K562 (cell line): ENCODE measurements at regions not wholly inside any gene's neighbourhood (a gene's known extent, or its start where the extent isn't known, plus 50 kb on each side); places are given as distances from the start of the nearest gene placed in this dataset.

ENCODE experiments used
- ATAC-seq: fragments of 200-7000 bp; cut with Tn5 transposase; 3 replicates; pipeline ENCODE4 v1.9.1; 2020; ENCODE audit warnings: moderate library complexity
- BruUV-seq: library from RNA; stranded (reverse); fragments of 400-500 nt; replicated peaks from 2 replicates; lab custom pipeline; 2021; lab: Mats Ljungman, UMichigan
- CTCF ChIA-PET: fragments of 300-600 bp; formaldehyde crosslinking; extraction: SDS; loops from one replicate; lab custom pipeline; 2021; ENCODE audit warnings: low intra/inter-chr PET ratio; lab: Yijun Ruan, JAX
- POLR2A ChIA-PET: fragments of 300-600, 350-650 bp; sonication (Branson Sonifier 250); formaldehyde crosslinking; extraction: SDS; loops from one replicate; lab custom pipeline; 2021; ENCODE audit warnings: antibody characterized with exemption, inconsistent platforms; lab: Yijun Ruan, JAX
- DNase-seq, 4 experiments: peaks; one replicate each; pipeline versions ENCODE4 v3.0.0 to v3.0.0-alpha.2; 2011 to 2018; ENCODE audit warnings: low spot score in 3 of 4, mixed read lengths in 3 of 4; ENCODE audit errors: extremely low read depth in 1 of 4
- FAIRE-seq: peaks from 2 replicates; lab custom pipeline; 2011; peaks lifted over from hg19 to GRCh38; lab: Jason Lieb, UNC
- H2AFZ ChIP-seq: 2 replicates; pipeline ENCODE4 v1.6.0; 2011; ENCODE audit warnings: low read depth, low read length, control low read depth, inconsistent platforms
- H3K27ac ChIP-seq: fragments of 200-600 bp; 3 replicates; pipeline ENCODE4 v1.8.0; 2011; ENCODE audit warnings: low read depth, mild to moderate bottlenecking, control low read depth, inconsistent platforms, low read length, moderate library complexity, mixed read lengths; ENCODE audit errors: extremely low read depth
- H3K27me3 ChIP-seq, 2 experiments: fragments of 300-600 bp in 1 of 2; 2 replicates in 1 of 2; 3 replicates in 1 of 2; pipeline versions ENCODE4 v1.6.0 to v1.8.0; 2011; ENCODE audit warnings: inconsistent platforms in 2 of 2, low read length in 2 of 2, mild to moderate bottlenecking in 1 of 2, mixed read lengths in 1 of 2, moderate library complexity in 1 of 2; ENCODE audit not compliant: control insufficient read depth in 2 of 2, insufficient read depth in 2 of 2
- H3K36me3 ChIP-seq: fragments of 300-600 bp; 3 replicates; pipeline ENCODE4 v1.8.0; 2011; ENCODE audit warnings: mild to moderate bottlenecking, low read length, inconsistent platforms; ENCODE audit not compliant: control insufficient read depth, insufficient read depth
- H3K4me1 ChIP-seq, 2 experiments: fragments of 200-600 bp in 1 of 2; replicated peaks in 1 of 2; 2 replicates in 1 of 2; 3 replicates in 1 of 2; pipeline versions ENCODE4 v1.5.1 to v1.8.0; 2011; ENCODE audit warnings: inconsistent platforms in 2 of 2, low read length in 2 of 2, mild to moderate bottlenecking in 1 of 2, mixed read lengths in 1 of 2, moderate library complexity in 1 of 2; ENCODE audit not compliant: control insufficient read depth in 2 of 2, insufficient read depth in 2 of 2
- H3K4me2 ChIP-seq: 2 replicates; pipeline ENCODE4 v1.6.1; 2011; ENCODE audit warnings: low read length, control low read depth, inconsistent platforms, mixed read lengths; ENCODE audit not compliant: insufficient read depth
- H3K4me3 ChIP-seq: fragments of 200-600 bp; sonication (generic), shearing (Covaris generic); 2 replicates; pipeline ENCODE4 v1.5.1; 2016; ENCODE audit warnings: control low read depth, inconsistent platforms
- H3K79me2 ChIP-seq: fragments of 200-600 bp; 3 replicates; pipeline ENCODE4 v1.8.0; 2011; ENCODE audit warnings: low read length, inconsistent platforms; ENCODE audit not compliant: control insufficient read depth, insufficient read depth
- H3K9ac ChIP-seq, 2 experiments: 2 replicates each; pipeline versions ENCODE4 v1.6.0 to v1.6.1; 2011; ENCODE audit warnings: low read depth in 2 of 2, low read length in 2 of 2, control low read depth in 1 of 2, inconsistent platforms in 1 of 2, mild to moderate bottlenecking in 1 of 2, mixed read lengths in 1 of 2; ENCODE audit not compliant: insufficient read depth in 1 of 2
- H3K9me1 ChIP-seq: one replicate; pipeline ENCODE4 v1.6.0; 2011; ENCODE audit warnings: inconsistent platforms, mild to moderate bottlenecking, low read length, moderate library complexity; ENCODE audit not compliant: control insufficient read depth, insufficient read depth
- H3K9me3 ChIP-seq: replicated peaks from 2 replicates; pipeline ENCODE4 v1.5.1; 2011; ENCODE audit warnings: low read depth, low read length, inconsistent platforms; ENCODE audit not compliant: control insufficient read depth, insufficient read depth
- H4K20me1 ChIP-seq: replicated peaks from 2 replicates; pipeline ENCODE4 v1.6.1; 2011; ENCODE audit warnings: low read length, inconsistent platforms, mixed read lengths; ENCODE audit not compliant: control insufficient read depth, insufficient read depth
- ILK ChIP-seq: fragments of 450-650 bp; IDR thresholded peaks from 2 replicates; pipeline ENCODE4 v1.6.1; 2016; ENCODE audit warnings: missing genetic modification characterization, low read depth, mild to moderate bottlenecking, missing compliant biosample characterization, moderate library complexity, borderline replicate concordance
- KDM5B ChIP-seq: fragments of 200-600 bp; sonication (generic); IDR thresholded peaks from 2 replicates; pipeline ENCODE4 v1.6.1; 2012; ENCODE audit warnings: low read depth, mild to moderate bottlenecking, moderate library complexity, low read length, control low read depth, inconsistent platforms; ENCODE audit not compliant: insufficient replicate concordance
- NBN ChIP-seq: fragments of 450-650 bp; IDR thresholded peaks from 2 replicates; pipeline ENCODE4 v1.6.1; 2016; ENCODE audit warnings: low read depth, mild to moderate bottlenecking
- NFIX ChIP-seq: fragments of 250-450 bp; sonication (Bioruptor Pico); IDR thresholded peaks from 2 replicates; pipeline ENCODE4 v1.4.0; 2020; ENCODE audit warnings: low read depth, mild to moderate bottlenecking, moderate library complexity
- PHF8 ChIP-seq: fragments of 200-600 bp; sonication (generic); IDR thresholded peaks from 2 replicates; pipeline ENCODE4 v1.6.1; 2012; ENCODE audit warnings: mixed run types, mild to moderate bottlenecking, inconsistent platforms, low read length, moderate library complexity, borderline replicate concordance
- POLR2AphosphoS2 ChIP-seq: IDR thresholded peaks from 2 replicates; pipeline ENCODE4 v1.6.1; 2012; ENCODE audit warnings: low read length, improper control_type of control experiment
- PTRF ChIP-seq: fragments of 450-650 bp; IDR thresholded peaks from 2 replicates; pipeline ENCODE4 v1.6.1; 2016; ENCODE audit warnings: mild to moderate bottlenecking, missing genetic modification characterization, missing compliant biosample characterization
- RAD21 ChIP-seq, 2 experiments: fragments of 250-450 bp in 1 of 2; fragments of 450-650 bp in 1 of 2; sonication (Bioruptor Pico) in 1 of 2; formaldehyde crosslinking in 1 of 2; IDR thresholded peaks in 1 of 2; conservative IDR thresholded peaks in 1 of 2; 2 replicates each; pipeline versions ENCODE4 v1.4.0 to v1.8.0; 2020 to 2022; ENCODE audit warnings: mild to moderate bottlenecking in 2 of 2, moderate library complexity in 1 of 2
- SREBF2 ChIP-seq: sonication (generic); formaldehyde crosslinking; IDR thresholded peaks from 2 replicates; pipeline ENCODE4 v1.4.0; 2020; ENCODE audit warnings: mild to moderate bottlenecking, missing genetic modification reagents
- TCF15 ChIP-seq: fragments of 250-450 bp; sonication (Bioruptor Pico); IDR thresholded peaks from 2 replicates; pipeline ENCODE4 v1.8.0; 2022; ENCODE audit warnings: moderate library complexity, mild to moderate bottlenecking, inconsistent platforms
- TSC22D4 ChIP-seq: fragments of 450-650 bp; IDR thresholded peaks from 2 replicates; pipeline ENCODE4 v1.6.1; 2016; ENCODE audit warnings: missing genetic modification characterization, missing biosample characterization, control low read depth
- ZC3H11A ChIP-seq: IDR thresholded peaks from 2 replicates; pipeline ENCODE4 v1.6.1; 2012; ENCODE audit warnings: low read depth, low read length, improper control_type of control experiment
- ZNF316 ChIP-seq: fragments of 450-650 bp; IDR thresholded peaks from 2 replicates; pipeline ENCODE4 v1.6.1; 2016
- ZNF778 ChIP-seq: fragments of 450-650 bp; formaldehyde crosslinking; IDR thresholded peaks from 2 replicates; pipeline ENCODE4 v1.4.0; 2020; ENCODE audit warnings: mild to moderate bottlenecking, moderate library complexity
- WGBS: fragments of 100-300 bp; shearing (Covaris generic); methylation state at CpG from one replicate; pipeline ENCODE4 v1.1.6; 2016; ENCODE audit warnings: low coverage, mixed read lengths; ENCODE audit not compliant: insufficient coverage; ENCODE audit errors: missing lambda C conversion rate; 5-methylcytosine and 5-hydroxymethylcytosine counted together
- in situ Hi-C: fragments of 300-500 bp; cut with MboI; formaldehyde crosslinking; loops from 4 replicates; pipeline ENCODE4 v1.15.0; 2018; ENCODE audit warnings: inconsistent platforms, mixed read lengths
- intact Hi-C: fragments of 100-400 bp; cut with micrococcal nuclease; formaldehyde crosslinking; loops from 2 replicates; pipeline ENCODE4 v1.14.2; 2022

GRCh38 chr2:194686569-194686968 is 970.5 kb upstream of the SLC39A10 start (continued):
- TF ChIP-seq PTRF (tag): no peak
- no peak for TF ChIP-seq ZNF316
- no peak for TF ChIP-seq NFIX (CRISPR knock-in tag)

- H4K20me1 ChIP-seq: no peaks in the 10 kb centered on the region
- no peak overlapping the region for H3K4me2 ChIP-seq
- intact Hi-C loops: no loop called here
- no peak overlapping the region for H3K9ac ChIP-seq
- in situ Hi-C loops: no loop called here
- TF ChIP-seq KDM5B: no peak
- TF ChIP-seq SREBF2 (CRISPR knock-in tag): no peak
- TF ChIP-seq ILK (tag): no peak
- TF ChIP-seq ZC3H11A: no peak
- TF ChIP-seq POLR2AphosphoS2: no peak
- TF ChIP-seq ZNF778 (CRISPR knock-in tag): no peak
- TF ChIP-seq TSC22D4 (tag): no peak
- TF ChIP-seq PHF8: no peak
- no peak for TF ChIP-seq RAD21 (CRISPR knock-in tag; conservative IDR thresholded peaks at IDR 0.05 in 1 of 2, IDR thresholded peaks at IDR 0.05 in 1 of 2)
- TF ChIP-seq TCF15: no peak
- TF ChIP-seq NBN: no peak
- TF ChIP-seq, all 486 proteins: peak for 0
- no peak overlapping the region for H3K4me3 ChIP-seq
- DNase-seq (no peak), FAIRE-seq (no peak), ATAC-seq (no peak)
- no peak overlapping the region for H2AFZ ChIP-seq
- H3K9me3 ChIP-seq: no peaks in the 10 kb centered on the region
- no peaks in the 10 kb centered on the region for H3K27me3 ChIP-seq
- WGBS: 0% methylated on average over 1 of the region's 1 CpG
- BruUV-seq: no TSS peak
- H3K79me2 ChIP-seq: no peaks in the 10 kb centered on the region
- H3K9me1 ChIP-seq: no peaks in the 10 kb centered on the region
- no peaks in the 10 kb centered on the region for H3K4me1 ChIP-seq
- H3K27ac ChIP-seq: no peak overlapping the region
- CTCF ChIA-PET: no interaction called here
- POLR2A ChIA-PET: no interaction called here
- H3K36me3 ChIP-seq: no peaks in the 10 kb centered on the region
Observed at GRCh38 chr2:194674043-194674442, 983.0 kb upstream of the SLC39A10 start.
